ENCODE measurements at regions not wholly inside any gene's neighbourhood (a gene's known extent, or its start where the extent isn't known, plus 50 kb on each side); places are given as distances from the start of the nearest gene placed in this dataset.

- no peak overlapping the region for H3K9ac ChIP-seq
Measured at GRCh38 chr4:160235771-160236170, 1132.9 kb downstream of the RAPGEF2 start.

DNA sequence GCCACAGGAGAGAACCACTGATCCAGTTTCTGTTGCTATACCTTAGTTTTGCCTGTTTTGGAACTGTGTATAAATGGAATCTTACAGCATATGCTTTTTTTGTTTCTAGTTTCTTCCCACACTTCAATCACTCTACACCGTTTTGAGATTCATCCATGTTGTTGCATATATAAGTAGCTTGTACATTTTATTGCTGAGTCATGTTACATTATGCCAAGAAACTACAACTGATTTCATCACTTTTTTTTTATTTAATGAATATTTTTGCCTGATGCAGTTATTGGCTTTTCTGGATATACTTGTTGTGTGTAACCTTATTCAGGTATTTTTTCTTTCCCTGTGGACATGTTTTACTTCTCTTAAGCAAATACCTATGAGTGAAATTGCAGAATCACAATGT, 1135.9 kb downstream of the RAPGEF2 start:
- Histone ChIP-seq H3K4me1 (no peaks in the 10 kb centered on the region), H3K27ac (no peak overlapping the region), H3K4me2 (ENCODE audit: low read length) (no peak overlapping the region), H3K9me3 (ENCODE audit: control insufficient read depth, low read length) (no peaks in the 10 kb centered on the region), H2AFZ (no peak overlapping the region), H3K4me3 (ENCODE audit: low read depth, low read length) (no peak overlapping the region), H3K79me2 (no peaks in the 10 kb centered on the region), H3K9ac (no peak overlapping the region), H3K36me3 (ENCODE audit: control insufficient read depth, insufficient read depth, low read length) (no peaks in the 10 kb centered on the region), H3K27me3 (ENCODE audit: control insufficient read depth, insufficient read depth, low read length) (no peaks in the 10 kb centered on the region)
- TF ChIP-seq CTCF (IDR thresholded peaks at IDR 0.05), result no peak

More at GRCh38 chr4:160235771-160236170, 1132.9 kb downstream of the RAPGEF2 start:
- H3K27me3 ChIP-seq (ENCODE audit: control insufficient read depth, insufficient read depth, low read length), result no peaks in the 10 kb centered on the region
- no peak overlapping the region for H3K4me3 ChIP-seq (ENCODE audit: low read depth, low read length)
- no peaks in the 10 kb centered on the region for H3K36me3 ChIP-seq (ENCODE audit: control insufficient read depth, insufficient read depth, low read length)
- no peak overlapping the region for H2AFZ ChIP-seq
- H3K9me3 ChIP-seq (ENCODE audit: control insufficient read depth, low read length), result no peaks in the 10 kb centered on the region
- no peak overlapping the region for H3K27ac ChIP-seq
- H3K4me2 ChIP-seq (ENCODE audit: low read length), result no peak overlapping the region
- no peak for TF ChIP-seq CTCF (IDR thresholded peaks at IDR 0.05)
- no peaks in the 10 kb centered on the region for H3K79me2 ChIP-seq
- H3K4me1 ChIP-seq, result no peaks in the 10 kb centered on the region

DNA sequence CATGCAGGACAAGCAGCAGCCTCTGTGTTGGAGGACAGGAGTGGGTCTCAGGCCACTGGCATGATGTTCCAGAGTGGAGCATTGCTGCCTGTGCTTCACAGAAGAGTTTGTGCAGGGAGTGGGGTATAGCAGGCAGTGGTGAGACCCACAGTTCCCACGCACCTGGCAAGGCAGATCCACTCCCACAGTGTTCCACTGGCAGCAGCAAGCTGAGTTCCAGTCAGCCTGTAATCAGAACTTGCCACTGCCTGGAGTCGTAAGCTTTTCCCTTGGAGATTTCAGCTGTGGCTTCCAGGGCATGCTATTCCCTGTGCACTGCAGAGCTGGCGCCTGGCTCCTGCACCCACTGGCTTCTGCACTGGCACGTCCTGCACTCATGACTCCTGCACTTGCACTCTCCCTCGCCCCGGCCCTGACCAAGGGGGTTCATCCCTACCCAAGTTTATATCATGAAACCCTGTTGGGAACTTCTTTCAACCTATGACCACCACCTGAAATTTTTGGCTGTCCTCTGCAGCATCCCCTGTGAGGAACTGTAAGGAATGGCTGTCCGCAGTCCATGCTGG, 1144.3 kb downstream of the RAPGEF2 start:
- Histone ChIP-seq H3K9me3 (ENCODE audit: control insufficient read depth, low read length) (no peaks in the 10 kb centered on the region), H3K4me1 (no peaks in the 10 kb centered on the region), H3K4me3 (ENCODE audit: low read depth, low read length) (no peak overlapping the region), H3K27me3 (ENCODE audit: control insufficient read depth, insufficient read depth, low read length) (no peaks in the 10 kb centered on the region), H2AFZ (no peak overlapping the region), H3K27ac (no peak overlapping the region), H3K9ac (no peak overlapping the region), H3K36me3 (ENCODE audit: control insufficient read depth, insufficient read depth, low read length) (no peaks in the 10 kb centered on the region), H3K4me2 (ENCODE audit: low read length) (no peak overlapping the region), H3K79me2 (no peaks in the 10 kb centered on the region)
- no peak for TF ChIP-seq CTCF (IDR thresholded peaks at IDR 0.05)

DNA sequence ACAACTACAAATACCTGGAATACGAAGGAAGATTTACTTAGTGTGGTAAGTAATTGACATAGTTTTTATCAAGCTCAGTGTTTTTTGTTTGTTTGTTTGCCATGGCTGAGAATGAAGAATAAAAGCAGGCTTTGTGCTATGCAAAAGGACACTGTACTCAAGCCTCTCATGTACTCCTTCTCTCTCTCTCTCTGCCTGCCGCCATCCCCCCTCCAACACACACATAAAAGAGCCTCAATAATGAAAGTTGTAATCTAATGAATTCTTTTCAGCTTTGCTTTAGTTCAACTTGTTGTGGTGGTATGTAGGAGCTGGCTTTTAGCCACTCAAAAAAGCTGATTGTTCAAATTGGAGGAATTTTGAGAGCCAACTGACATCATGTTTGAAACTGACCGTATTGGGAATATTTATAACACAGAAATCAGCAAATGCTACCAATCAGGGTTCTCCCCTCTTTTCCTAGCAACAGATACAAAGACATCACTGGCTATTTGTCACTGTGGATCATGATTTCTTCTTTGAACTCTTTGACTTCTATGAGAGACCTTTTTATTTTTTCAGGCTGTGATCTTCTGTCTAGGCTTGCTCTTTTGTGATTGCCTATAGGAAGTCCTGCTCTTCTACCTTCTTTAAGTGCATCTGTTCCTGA, 1148.8 kb downstream of the RAPGEF2 start:
- Histone ChIP-seq H3K79me2 (no peaks in the 10 kb centered on the region), H3K27ac (no peak overlapping the region)

More for the DNA sequence above, 1148.8 kb downstream of the RAPGEF2 start:
- H3K4me1 ChIP-seq, result no peaks in the 10 kb centered on the region
- H3K4me2 ChIP-seq (ENCODE audit: low read length), result no peak overlapping the region
- no peak overlapping the region for H2AFZ ChIP-seq
- no peaks in the 10 kb centered on the region for H3K36me3 ChIP-seq (ENCODE audit: control insufficient read depth, insufficient read depth, low read length)
- H3K9ac ChIP-seq, result no peak overlapping the region
- no peak for TF ChIP-seq CTCF (IDR thresholded peaks at IDR 0.05)
- no peaks in the 10 kb centered on the region for H3K27me3 ChIP-seq (ENCODE audit: control insufficient read depth, insufficient read depth, low read length)
- H3K4me3 ChIP-seq (ENCODE audit: low read depth, low read length), result no peak overlapping the region
- no peaks in the 10 kb centered on the region for H3K9me3 ChIP-seq (ENCODE audit: control insufficient read depth, low read length)

Measured in parathyroid adenoma (tissue), 2 donors.